Neural progenitor cell (in vitro differentiated cells): ENCODE measurements at regions not wholly inside any gene's neighbourhood (a gene's known extent, or its start where the extent isn't known, plus 50 kb on each side); places are given as distances from the start of the nearest gene placed in this dataset.

ENCODE experiments used
- CTCF ChIP-seq: fragments of 200-600 bp; sonication (generic); IDR thresholded peaks from 2 replicates; pipeline ENCODE4 v1.5.1; 2017; ENCODE audit warnings: antibody characterized with exemption, mild to moderate bottlenecking
- EZH2phosphoT487 ChIP-seq: fragments of 200-600 bp; sonication (generic); IDR thresholded peaks from 2 replicates; pipeline ENCODE4 v1.6.1; 2017; ENCODE audit warnings: antibody characterized with exemption

GRCh38 chr12:107543416-107543815 is 142.2 kb upstream of the PWP1 start:
- no peak for TF ChIP-seq CTCF
- TF ChIP-seq EZH2phosphoT487, result no peak
